ENCODE measurements at regions not wholly inside any gene's neighbourhood (a gene's known extent, or its start where the extent isn't known, plus 50 kb on each side); places are given as distances from the start of the nearest gene placed in this dataset.

DNA sequence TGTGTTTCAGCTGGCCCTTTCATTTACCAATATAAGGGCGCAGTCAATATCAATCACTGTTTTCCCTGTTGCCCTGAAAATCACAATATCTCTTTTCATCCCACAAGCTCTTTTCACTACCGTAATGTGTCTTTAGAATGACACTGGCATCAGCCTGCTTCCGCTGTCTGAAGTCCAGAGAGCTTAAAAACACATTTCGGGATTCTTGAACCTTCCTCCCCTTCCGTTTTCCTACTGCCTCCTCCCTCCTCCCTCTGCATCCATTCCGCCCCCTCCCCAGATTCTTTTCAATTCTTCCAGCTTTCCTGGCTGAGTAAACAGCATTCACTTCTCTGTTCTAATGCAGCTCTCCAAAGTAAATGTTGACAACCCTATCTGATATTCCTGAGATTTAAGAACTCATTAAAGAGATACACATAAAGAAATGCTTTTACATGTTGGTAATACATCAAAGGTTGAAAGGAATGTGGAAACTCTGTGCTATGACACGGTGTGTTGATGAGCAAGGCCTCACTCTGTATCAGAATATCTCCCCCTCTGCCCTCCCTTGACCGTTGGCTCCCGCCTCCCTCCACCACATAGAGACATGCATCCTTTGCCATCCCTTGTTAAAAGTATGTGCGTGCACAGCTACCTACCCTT, 83.5 kb upstream of the SPRY1 start:
- peaks cover 0 to under 1% of the 10 kb centered on the region in 2 donors for H3K36me3 ChIP-seq (ENCODE audit: control insufficient read depth in 1 of 2, insufficient read depth in 2 of 2, low read length in 2 of 2)
- H3K9me3 ChIP-seq (ENCODE audit: control insufficient read depth in 1 of 2, low read length in 2 of 2): no peaks in the 10 kb centered on the region
- H3K27me3 ChIP-seq (ENCODE audit: control insufficient read depth in 1 of 2, insufficient read depth in 2 of 2, low read length in 2 of 2): no peaks in the 10 kb centered on the region
- H3K4me1 ChIP-seq (ENCODE audit: control insufficient read depth in 1 of 2, insufficient read depth in 2 of 2, low read length in 2 of 2): no peaks in the 10 kb centered on the region
- no peak overlapping the region for H3K9ac ChIP-seq (ENCODE audit: low read depth in 1 of 2, low read length in 2 of 2)
- H3K27ac ChIP-seq (ENCODE audit: low read depth, low read length): no peak overlapping the region
- no peak overlapping the region for H3K4me3 ChIP-seq (ENCODE audit: low read depth in 1 of 2, low read length in 2 of 2)

GRCh38 chr4:123315617-123316016, 81.0 kb upstream of the SPRY1 start:
- no peaks in the 10 kb centered on the region for H3K36me3 ChIP-seq (ENCODE audit: control insufficient read depth in 1 of 2, insufficient read depth in 2 of 2, low read length in 2 of 2)
- no peak overlapping the region for H3K27ac ChIP-seq (ENCODE audit: low read depth, low read length)
- no peaks in the 10 kb centered on the region for H3K27me3 ChIP-seq (ENCODE audit: control insufficient read depth in 1 of 2, insufficient read depth in 2 of 2, low read length in 2 of 2)
- H3K9ac ChIP-seq (ENCODE audit: low read depth in 1 of 2, low read length in 2 of 2): no peak overlapping the region
- H3K4me3 ChIP-seq (ENCODE audit: low read depth in 1 of 2, low read length in 2 of 2): no peak overlapping the region
- no peaks in the 10 kb centered on the region for H3K4me1 ChIP-seq (ENCODE audit: control insufficient read depth in 1 of 2, insufficient read depth in 2 of 2, low read length in 2 of 2)
- no peaks in the 10 kb centered on the region for H3K9me3 ChIP-seq (ENCODE audit: control insufficient read depth in 1 of 2, low read length in 2 of 2)

GRCh38 chr4:123317211-123317610, 79.4 kb upstream of the SPRY1 start:
- Histone ChIP-seq H3K4me1 (ENCODE audit: control insufficient read depth in 1 of 2, insufficient read depth in 2 of 2, low read length in 2 of 2) (no peaks in the 10 kb centered on the region), H3K27me3 (ENCODE audit: control insufficient read depth in 1 of 2, insufficient read depth in 2 of 2, low read length in 2 of 2) (no peaks in the 10 kb centered on the region), H3K4me3 (ENCODE audit: low read depth in 1 of 2, low read length in 2 of 2) (no peak overlapping the region), H3K9me3 (ENCODE audit: control insufficient read depth in 1 of 2, low read length in 2 of 2) (peaks cover 0 to 11% of the 10 kb centered on the region in 2 donors), H3K9ac (ENCODE audit: low read depth in 1 of 2, low read length in 2 of 2) (no peak overlapping the region), H3K27ac (ENCODE audit: low read depth, low read length) (no peak overlapping the region), H3K36me3 (ENCODE audit: control insufficient read depth in 1 of 2, insufficient read depth in 2 of 2, low read length in 2 of 2) (no peaks in the 10 kb centered on the region)

DNA sequence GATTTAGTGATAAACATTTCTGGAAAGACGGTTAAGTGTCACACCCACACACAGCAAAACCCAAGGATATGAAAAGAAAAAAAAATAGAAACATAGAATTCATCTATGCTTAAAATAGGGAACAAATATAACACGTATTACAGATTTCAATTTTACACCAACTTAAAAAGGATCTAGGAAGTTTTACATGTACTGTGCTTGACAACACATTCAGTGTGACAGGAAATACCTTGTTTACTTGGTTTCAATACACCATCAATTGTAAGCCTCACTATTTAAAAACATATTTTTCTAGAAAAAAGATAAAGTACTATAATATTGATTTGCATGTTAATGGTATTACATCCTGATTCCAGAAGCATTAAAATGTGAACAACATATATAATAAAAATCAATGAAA, 77.0 kb upstream of the SPRY1 start:
- no peak overlapping the region for H3K4me3 ChIP-seq (ENCODE audit: low read depth in 1 of 2, low read length in 2 of 2)
- no peaks in the 10 kb centered on the region for H3K4me1 ChIP-seq (ENCODE audit: control insufficient read depth in 1 of 2, insufficient read depth in 2 of 2, low read length in 2 of 2)
- no peak overlapping the region for H3K27ac ChIP-seq (ENCODE audit: low read depth, low read length)
- H3K9me3 ChIP-seq (ENCODE audit: control insufficient read depth in 1 of 2, low read length in 2 of 2): peaks cover 5 to 16% of the 10 kb centered on the region in 2 donors
- H3K36me3 ChIP-seq (ENCODE audit: control insufficient read depth in 1 of 2, insufficient read depth in 2 of 2, low read length in 2 of 2): no peaks in the 10 kb centered on the region
- no peak overlapping the region for H3K9ac ChIP-seq (ENCODE audit: low read depth in 1 of 2, low read length in 2 of 2)
- H3K27me3 ChIP-seq (ENCODE audit: control insufficient read depth in 1 of 2, insufficient read depth in 2 of 2, low read length in 2 of 2): no peaks in the 10 kb centered on the region

GRCh38 chr4:123323998-123324397, 72.6 kb upstream of the SPRY1 start:
- Histone ChIP-seq H3K4me1 (ENCODE audit: control insufficient read depth in 1 of 2, insufficient read depth in 2 of 2, low read length in 2 of 2) (no peaks in the 10 kb centered on the region), H3K4me3 (ENCODE audit: low read depth in 1 of 2, low read length in 2 of 2) (no peak overlapping the region), H3K9ac (ENCODE audit: low read depth in 1 of 2, low read length in 2 of 2) (no peak overlapping the region), H3K27me3 (ENCODE audit: control insufficient read depth in 1 of 2, insufficient read depth in 2 of 2, low read length in 2 of 2) (no peaks in the 10 kb centered on the region), H3K9me3 (ENCODE audit: control insufficient read depth in 1 of 2, low read length in 2 of 2) (peaks cover 5 to 16% of the 10 kb centered on the region in 2 donors), H3K27ac (ENCODE audit: low read depth, low read length) (no peak overlapping the region), H3K36me3 (ENCODE audit: control insufficient read depth in 1 of 2, insufficient read depth in 2 of 2, low read length in 2 of 2) (no peaks in the 10 kb centered on the region)

- no peak overlapping the region for H3K27ac ChIP-seq (ENCODE audit: low read depth, low read length)
- no peaks in the 10 kb centered on the region for H3K4me1 ChIP-seq (ENCODE audit: control insufficient read depth in 1 of 2, insufficient read depth in 2 of 2, low read length in 2 of 2)
- no peak overlapping the region for H3K4me3 ChIP-seq (ENCODE audit: low read depth in 1 of 2, low read length in 2 of 2)
- no peak overlapping the region for H3K9ac ChIP-seq (ENCODE audit: low read depth in 1 of 2, low read length in 2 of 2)
- no peaks in the 10 kb centered on the region for H3K36me3 ChIP-seq (ENCODE audit: control insufficient read depth in 1 of 2, insufficient read depth in 2 of 2, low read length in 2 of 2)
- H3K9me3 ChIP-seq (ENCODE audit: control insufficient read depth in 1 of 2, low read length in 2 of 2): peaks cover 5 to 16% of the 10 kb centered on the region in 2 donors
- no peaks in the 10 kb centered on the region for H3K27me3 ChIP-seq (ENCODE audit: control insufficient read depth in 1 of 2, insufficient read depth in 2 of 2, low read length in 2 of 2)
Observed at GRCh38 chr4:123325241-123325681, 71.3 kb upstream of the SPRY1 start.

DNA sequence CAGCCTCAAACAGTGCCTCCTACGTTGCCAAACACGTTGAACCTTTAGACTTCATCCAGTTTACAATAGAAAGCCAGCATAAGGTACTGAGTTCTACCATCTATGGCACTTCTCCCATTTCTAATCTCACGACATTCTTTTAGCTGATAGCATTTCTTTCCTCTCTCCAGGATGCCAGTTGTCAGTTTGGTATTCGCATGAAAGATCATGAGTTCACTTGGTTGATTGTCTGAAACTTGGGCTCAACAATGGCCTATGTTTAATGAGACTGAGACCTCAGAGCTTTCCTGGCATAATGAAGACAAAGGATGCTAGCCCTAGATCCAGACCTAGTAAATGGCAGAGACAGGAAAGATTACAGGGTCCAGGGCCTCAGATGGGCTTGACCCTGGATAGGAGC, 69.2 kb upstream of the SPRY1 start:
- H3K36me3 ChIP-seq (ENCODE audit: control insufficient read depth in 1 of 2, insufficient read depth in 2 of 2, low read length in 2 of 2): no peaks in the 10 kb centered on the region
- no peak overlapping the region for H3K27ac ChIP-seq (ENCODE audit: low read depth, low read length)
- H3K4me1 ChIP-seq (ENCODE audit: control insufficient read depth in 1 of 2, insufficient read depth in 2 of 2, low read length in 2 of 2): no peaks in the 10 kb centered on the region
- peaks cover 3 to 4% of the 10 kb centered on the region in 2 donors for H3K9me3 ChIP-seq (ENCODE audit: control insufficient read depth in 1 of 2, low read length in 2 of 2)
- no peaks in the 10 kb centered on the region for H3K27me3 ChIP-seq (ENCODE audit: control insufficient read depth in 1 of 2, insufficient read depth in 2 of 2, low read length in 2 of 2)
- no peak overlapping the region for H3K9ac ChIP-seq (ENCODE audit: low read depth in 1 of 2, low read length in 2 of 2)
- H3K4me3 ChIP-seq (ENCODE audit: low read depth in 1 of 2, low read length in 2 of 2): no peak overlapping the region

DNA sequence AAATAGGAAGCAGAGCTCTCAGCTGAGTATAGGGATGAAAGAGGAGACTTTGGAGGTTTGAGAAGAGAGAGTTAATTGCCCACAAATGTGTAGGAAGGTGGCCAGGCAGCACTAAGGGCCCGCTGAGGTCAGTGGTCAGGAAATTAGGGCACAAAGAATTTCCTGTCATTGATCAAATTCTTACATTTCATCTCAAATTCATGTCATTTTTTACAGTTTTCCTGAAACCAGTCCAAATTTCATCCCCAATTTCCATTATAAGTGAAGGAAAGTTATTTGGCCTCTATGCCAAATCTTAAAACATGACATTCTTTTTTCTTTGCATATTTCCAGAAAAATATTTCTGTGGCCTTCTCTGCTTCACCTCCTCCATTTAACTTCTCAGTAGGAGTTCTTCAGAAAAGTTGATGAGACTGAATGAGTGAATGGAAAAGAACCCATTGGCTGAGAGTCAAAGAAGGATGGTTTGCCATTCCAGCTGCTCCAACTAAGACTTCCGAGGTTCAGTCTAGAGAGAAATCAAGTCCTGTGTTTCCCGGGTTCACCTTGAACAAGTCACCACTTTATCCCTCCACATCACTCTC, 68.7 kb upstream of the SPRY1 start:
- Histone ChIP-seq H3K9ac (ENCODE audit: low read depth in 1 of 2, low read length in 2 of 2) (no peak overlapping the region), H3K4me1 (ENCODE audit: control insufficient read depth in 1 of 2, insufficient read depth in 2 of 2, low read length in 2 of 2) (no peaks in the 10 kb centered on the region), H3K36me3 (ENCODE audit: control insufficient read depth in 1 of 2, insufficient read depth in 2 of 2, low read length in 2 of 2) (no peaks in the 10 kb centered on the region), H3K27me3 (ENCODE audit: control insufficient read depth in 1 of 2, insufficient read depth in 2 of 2, low read length in 2 of 2) (no peaks in the 10 kb centered on the region), H3K4me3 (ENCODE audit: low read depth in 1 of 2, low read length in 2 of 2) (no peak overlapping the region), H3K27ac (ENCODE audit: low read depth, low read length) (no peak overlapping the region), H3K9me3 (ENCODE audit: control insufficient read depth in 1 of 2, low read length in 2 of 2) (no peaks in the 10 kb centered on the region)

- H3K27ac ChIP-seq (ENCODE audit: low read depth, low read length): no peak overlapping the region
- no peaks in the 10 kb centered on the region for H3K9me3 ChIP-seq (ENCODE audit: control insufficient read depth in 1 of 2, low read length in 2 of 2)
- H3K9ac ChIP-seq (ENCODE audit: low read depth in 1 of 2, low read length in 2 of 2): no peak overlapping the region
- no peaks in the 10 kb centered on the region for H3K4me1 ChIP-seq (ENCODE audit: control insufficient read depth in 1 of 2, insufficient read depth in 2 of 2, low read length in 2 of 2)
- H3K36me3 ChIP-seq (ENCODE audit: control insufficient read depth in 1 of 2, insufficient read depth in 2 of 2, low read length in 2 of 2): no peaks in the 10 kb centered on the region
- no peak overlapping the region for H3K4me3 ChIP-seq (ENCODE audit: low read depth in 1 of 2, low read length in 2 of 2)
- no peaks in the 10 kb centered on the region for H3K27me3 ChIP-seq (ENCODE audit: control insufficient read depth in 1 of 2, insufficient read depth in 2 of 2, low read length in 2 of 2)
Observed at GRCh38 chr4:123338715-123339114, 57.9 kb upstream of the SPRY1 start.

DNA sequence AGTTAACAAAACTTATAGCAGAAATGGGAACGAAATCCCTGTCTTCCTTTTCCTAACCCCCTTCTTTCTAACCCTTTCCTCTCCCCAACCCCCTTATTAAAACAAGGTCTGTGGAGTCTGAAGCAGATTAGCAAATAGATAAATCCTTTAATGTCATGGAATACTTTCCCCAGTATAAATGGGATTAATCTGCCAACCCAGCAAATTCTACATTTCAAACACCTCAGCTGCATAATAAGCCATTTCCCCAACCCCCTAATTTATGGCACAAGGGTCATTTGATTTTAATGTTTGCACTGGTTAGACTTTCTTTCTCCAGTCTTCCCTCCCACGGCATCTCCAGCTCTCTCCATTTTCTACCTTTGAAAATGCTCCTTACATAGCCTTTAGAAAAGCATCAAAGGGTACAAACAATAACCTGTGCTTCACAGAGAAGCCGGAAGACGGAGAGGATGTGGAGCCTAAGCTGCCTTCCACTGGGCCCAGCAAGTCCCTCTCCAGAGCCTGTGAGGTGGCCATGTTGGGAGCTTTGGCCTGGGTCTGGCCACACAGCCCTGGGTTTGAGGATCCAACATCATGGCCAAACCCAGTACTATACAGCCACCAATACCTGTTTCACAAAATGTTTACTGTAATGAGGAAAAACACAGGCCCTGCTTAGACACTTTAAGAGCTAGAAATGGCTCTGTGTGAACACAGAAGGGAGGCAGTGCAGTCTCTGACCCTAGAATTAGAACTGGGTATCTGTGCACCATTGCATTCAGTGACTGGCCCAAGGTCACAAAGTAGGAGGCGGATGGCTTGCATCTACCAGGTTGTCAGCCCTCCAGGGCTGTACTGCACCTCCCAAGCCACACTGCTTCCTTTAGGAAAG, 56.9 kb upstream of the SPRY1 start:
- Histone ChIP-seq H3K27ac (ENCODE audit: low read depth, low read length) (no peak overlapping the region), H3K4me1 (ENCODE audit: control insufficient read depth in 1 of 2, insufficient read depth in 2 of 2, low read length in 2 of 2) (no peaks in the 10 kb centered on the region), H3K9me3 (ENCODE audit: control insufficient read depth in 1 of 2, low read length in 2 of 2) (no peaks in the 10 kb centered on the region), H3K9ac (ENCODE audit: low read depth in 1 of 2, low read length in 2 of 2) (no peak overlapping the region), H3K27me3 (ENCODE audit: control insufficient read depth in 1 of 2, insufficient read depth in 2 of 2, low read length in 2 of 2) (no peaks in the 10 kb centered on the region), H3K4me3 (ENCODE audit: low read depth in 1 of 2, low read length in 2 of 2) (no peak overlapping the region), H3K36me3 (ENCODE audit: control insufficient read depth in 1 of 2, insufficient read depth in 2 of 2, low read length in 2 of 2) (no peaks in the 10 kb centered on the region)

Data from duodenal mucosa (tissue), 2 donors.